ENCODE measurements at regions not wholly inside any gene's neighbourhood (a gene's known extent, or its start where the extent isn't known, plus 50 kb on each side); places are given as distances from the start of the nearest gene placed in this dataset.
A peak's percentile ranks its signal among the peaks of the same experiment; 100 is the strongest.

DNA sequence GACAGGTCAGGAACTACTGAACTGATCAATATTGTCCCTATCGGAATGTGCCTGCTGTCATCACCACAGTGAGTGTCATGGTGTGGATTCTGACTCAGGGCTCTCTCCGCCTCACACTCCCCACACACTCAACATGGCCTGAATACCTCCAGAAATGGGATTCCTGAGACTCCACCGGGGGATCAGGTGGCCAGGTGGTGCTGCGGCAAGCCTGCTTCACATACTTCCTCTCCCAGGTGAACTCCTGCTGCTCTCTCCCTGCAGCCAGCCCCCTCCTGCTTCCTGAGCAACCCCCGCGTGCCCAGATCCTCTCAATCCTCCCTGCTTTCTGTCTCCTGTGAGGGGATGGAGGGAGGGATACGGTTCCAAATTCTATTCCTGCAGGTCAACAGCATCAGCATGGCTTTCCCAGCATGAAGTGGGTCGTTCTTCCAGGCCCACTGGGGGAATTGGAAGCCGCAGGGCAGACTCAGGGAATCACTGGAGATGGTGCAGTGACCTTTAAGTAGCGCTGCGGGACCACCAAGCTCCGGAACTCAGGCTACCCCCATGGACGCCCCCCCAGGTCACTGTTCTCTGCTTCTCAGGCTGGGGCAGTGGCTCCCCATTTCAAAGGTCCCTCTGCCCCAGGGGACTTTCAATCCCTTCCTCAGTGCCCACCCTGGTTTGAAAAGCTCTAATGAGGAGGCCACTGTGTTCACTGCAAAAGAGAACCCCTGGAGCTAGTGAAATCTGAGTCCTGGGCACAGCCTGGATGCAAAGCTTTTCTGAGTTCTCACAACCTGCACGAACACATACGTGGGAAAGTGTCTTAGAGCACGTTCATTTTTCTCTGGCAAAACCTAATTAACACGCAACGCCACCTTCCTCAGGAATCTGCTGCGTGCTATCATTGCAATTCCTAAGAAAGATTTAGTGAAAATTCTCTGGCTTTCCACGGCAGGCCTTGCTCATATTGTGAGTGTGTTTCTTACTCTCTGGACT is 168.4 kb downstream of the ZFP36L2 start:
- H3K9me3 Mint-ChIP-seq (ENCODE audit: low read depth): no peaks in the 10 kb centered on the region
- POLR2A ChIA-PET: interaction anchor here (1.0 kb wide), 1 partner anchor 101 kb away, joined by 3 read pairs; no protein-coding TSS in a partner anchor
- no peak overlapping the region for H3K4me3 Mint-ChIP-seq
- intact Hi-C loops (cut with DNase I, micrococcal nuclease): loop anchor here (2.0 to 5.0 kb wide), 2 partner anchors 69 to 169 kb away; partner anchors contain the start of gene ZFP36L2 (in 1 of the 2)
- H3K4me1 Mint-ChIP-seq: peaks cover 35% of the 10 kb centered on the region
- H3K36me3 Mint-ChIP-seq (ENCODE audit: low read depth): no peaks in the 10 kb centered on the region
- H3K27me3 Mint-ChIP-seq: peaks cover 2% of the 10 kb centered on the region
- CTCF ChIA-PET: interaction anchor here (1.0 kb wide), 1 partner anchor 171 kb away, joined by 3 read pairs; no protein-coding TSS in a partner anchor
- no peak overlapping the region for H3K27ac Mint-ChIP-seq
- no peak for DNase-seq
- no peak for ATAC-seq

GRCh38 chr2:43057026-43057741 is 169.2 kb downstream of the ZFP36L2 start:
- Mint-ChIP-seq H3K36me3 (ENCODE audit: low read depth) (no peaks in the 10 kb centered on the region), H3K9me3 (ENCODE audit: low read depth) (no peaks in the 10 kb centered on the region), H3K4me1 (peaks cover 38% of the 10 kb centered on the region), H3K4me3 (no peak overlapping the region), H3K27me3 (peaks cover 2% of the 10 kb centered on the region), H3K27ac (no peak overlapping the region)
- ATAC-seq (no peak), DNase-seq (no peak)
- ChIA-PET CTCF (no interaction called here), POLR2A (no interaction called here)
- intact Hi-C loops (cut with DNase I, micrococcal nuclease): loop anchor here in 1 of 2 experiments (5.0 kb wide), 1 partner anchor 170 kb away; the partner anchor contains the start of gene ZFP36L2

- DNase-seq (no peak), ATAC-seq (no peak)
- intact Hi-C loops (cut with DNase I, micrococcal nuclease): loop anchor here in 1 of 2 experiments (5.0 kb wide), 1 partner anchor 171 kb away; the partner anchor contains the start of gene ZFP36L2
- peaks cover 44% of the 10 kb centered on the region for H3K4me1 Mint-ChIP-seq
- H3K27me3 Mint-ChIP-seq: peaks cover 2% of the 10 kb centered on the region
- POLR2A ChIA-PET: no interaction called here
- no peak overlapping the region for H3K4me3 Mint-ChIP-seq
- no peak overlapping the region for H3K27ac Mint-ChIP-seq
- H3K36me3 Mint-ChIP-seq (ENCODE audit: low read depth): no peaks in the 10 kb centered on the region
- CTCF ChIA-PET: no interaction called here
- no peaks in the 10 kb centered on the region for H3K9me3 Mint-ChIP-seq (ENCODE audit: low read depth)
Observed at GRCh38 chr2:43055985-43056384, 170.4 kb downstream of the ZFP36L2 start.

GRCh38 chr2:43055086-43055912 is 171.1 kb downstream of the ZFP36L2 start:
- DNase-seq (no peak), ATAC-seq (no peak)
- Mint-ChIP-seq H3K36me3 (ENCODE audit: low read depth) (no peaks in the 10 kb centered on the region), H3K4me1 (peaks cover 44% of the 10 kb centered on the region), H3K4me3 (no peak overlapping the region), H3K27me3 (peaks cover 2% of the 10 kb centered on the region), H3K27ac (no peak overlapping the region), H3K9me3 (ENCODE audit: low read depth) (no peaks in the 10 kb centered on the region)
- ChIA-PET CTCF (interaction anchor here (0.6 to 0.8 kb wide), 2 partner anchors 174 to 190 kb away, joined by 3 to 4 read pairs; no protein-coding TSS in a partner anchor), POLR2A (no interaction called here)
- intact Hi-C loops (cut with DNase I, micrococcal nuclease): loop anchor here in 1 of 2 experiments (5.0 kb wide), 1 partner anchor 172 kb away; the partner anchor contains the start of gene ZFP36L2

DNA sequence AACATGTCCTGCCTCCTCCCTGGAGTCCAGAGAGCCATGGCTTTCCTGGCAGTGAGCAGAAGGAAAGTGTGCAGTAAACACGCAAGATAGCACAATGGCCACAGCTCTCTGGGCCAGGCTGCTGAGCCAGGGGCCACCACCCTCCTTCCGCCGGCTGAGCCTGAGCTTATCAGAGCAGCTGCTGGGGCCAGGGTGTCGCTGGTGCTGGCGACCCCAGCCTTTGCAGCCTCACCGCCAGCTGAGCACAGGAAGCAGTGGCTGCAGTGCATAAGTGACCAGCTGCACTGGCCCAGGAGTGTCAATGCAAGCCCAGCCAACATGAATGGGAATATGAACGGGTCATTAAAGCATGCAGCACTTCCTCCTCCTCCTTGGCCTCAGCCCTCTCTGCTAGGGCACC is 172.0 kb downstream of the ZFP36L2 start:
- H3K27me3 Mint-ChIP-seq: peaks cover 2% of the 10 kb centered on the region
- no peaks in the 10 kb centered on the region for H3K36me3 Mint-ChIP-seq (ENCODE audit: low read depth)
- ATAC-seq (no peak), DNase-seq (no peak)
- ChIA-PET CTCF (interaction anchor here (0.8 kb wide), 1 partner anchor 175 kb away, joined by 3 read pairs; no protein-coding TSS in a partner anchor), POLR2A (interaction anchor here (0.6 kb wide), 1 partner anchor 523 kb away, joined by 4 read pairs; no protein-coding TSS in a partner anchor)
- peaks cover 35% of the 10 kb centered on the region for H3K4me1 Mint-ChIP-seq
- H3K4me3 Mint-ChIP-seq: no peak overlapping the region
- H3K9me3 Mint-ChIP-seq (ENCODE audit: low read depth): no peaks in the 10 kb centered on the region
- no peak overlapping the region for H3K27ac Mint-ChIP-seq
- intact Hi-C loops (cut with DNase I, micrococcal nuclease): no loop called here

- no peak overlapping the region for H3K27ac Mint-ChIP-seq
- H3K9me3 Mint-ChIP-seq (ENCODE audit: low read depth): no peaks in the 10 kb centered on the region
- peaks cover 2% of the 10 kb centered on the region for H3K27me3 Mint-ChIP-seq
- no peak overlapping the region for H3K4me3 Mint-ChIP-seq
- H3K36me3 Mint-ChIP-seq (ENCODE audit: low read depth): no peaks in the 10 kb centered on the region
- intact Hi-C loops (cut with DNase I, micrococcal nuclease): no loop called here
- CTCF ChIA-PET: interaction anchor here (0.6 kb wide), 2 partner anchors 615 to 729 kb away, joined by 3 to 4 read pairs; no protein-coding TSS in a partner anchor
- ATAC-seq (no peak), DNase-seq (no peak)
- peaks cover 26% of the 10 kb centered on the region for H3K4me1 Mint-ChIP-seq
- POLR2A ChIA-PET: no interaction called here
Observed at GRCh38 chr2:43052944-43053306, 173.5 kb downstream of the ZFP36L2 start.

GRCh38 chr2:43052204-43052943 is 174.0 kb downstream of the ZFP36L2 start:
- ChIA-PET POLR2A (no interaction called here), CTCF (interaction anchor here (0.6 to 2.0 kb wide), 2 partner anchors 177 to 728 kb away, joined by 4 to 12 read pairs; no protein-coding TSS in a partner anchor)
- intact Hi-C loops (cut with DNase I, micrococcal nuclease): no loop called here
- no peak overlapping the region for H3K27ac Mint-ChIP-seq
- H3K4me1 Mint-ChIP-seq: peaks cover 27% of the 10 kb centered on the region
- ATAC-seq (no peak), DNase-seq (no peak)
- H3K27me3 Mint-ChIP-seq: peaks cover 2% of the 10 kb centered on the region
- H3K4me3 Mint-ChIP-seq: no peak overlapping the region
- no peaks in the 10 kb centered on the region for H3K9me3 Mint-ChIP-seq (ENCODE audit: low read depth)
- no peaks in the 10 kb centered on the region for H3K36me3 Mint-ChIP-seq (ENCODE audit: low read depth)

- ATAC-seq: peak; percentile 88
- intact Hi-C loops (cut with DNase I, micrococcal nuclease): no loop called here
- Mint-ChIP-seq H3K36me3 (ENCODE audit: low read depth) (no peaks in the 10 kb centered on the region), H3K27ac (no peak overlapping the region), H3K9me3 (ENCODE audit: low read depth) (no peaks in the 10 kb centered on the region), H3K4me3 (no peak overlapping the region), H3K4me1 (peaks cover 37% of the 10 kb centered on the region), H3K27me3 (peaks cover 2% of the 10 kb centered on the region)
- peak; percentile 65 for DNase-seq
- ChIA-PET POLR2A (interaction anchor here (0.6 kb wide), 1 partner anchor 240 kb away, joined by 3 read pairs; no protein-coding TSS in a partner anchor), CTCF (interaction anchor here (1.0 to 2.0 kb wide), 3 partner anchors 8 to 228 kb away, joined by 3 to 12 read pairs (median 6); no protein-coding TSS in a partner anchor)
Observed at GRCh38 chr2:43051338-43051737, 175.1 kb downstream of the ZFP36L2 start.

- peaks cover 39% of the 10 kb centered on the region for H3K4me1 Mint-ChIP-seq
- H3K27ac Mint-ChIP-seq: no peak overlapping the region
- intact Hi-C loops (cut with DNase I, micrococcal nuclease): no loop called here
- no peak overlapping the region for H3K4me3 Mint-ChIP-seq
- no peak for DNase-seq
- no peaks in the 10 kb centered on the region for H3K9me3 Mint-ChIP-seq (ENCODE audit: low read depth)
- ChIA-PET CTCF (interaction anchor here (1.0 to 2.0 kb wide), 3 partner anchors 9 to 228 kb away, joined by 3 to 12 read pairs (median 6); no protein-coding TSS in a partner anchor), POLR2A (no interaction called here)
- no peak for ATAC-seq
- no peaks in the 10 kb centered on the region for H3K36me3 Mint-ChIP-seq (ENCODE audit: low read depth)
- H3K27me3 Mint-ChIP-seq: peaks cover 2% of the 10 kb centered on the region
Observed at GRCh38 chr2:43050866-43051265, 175.5 kb downstream of the ZFP36L2 start.

All from activated CD4-positive, alpha-beta T cell treated with anti-CD3 and anti-CD28 coated beads for 36 hours (primary cell).